DMS53 (cell line): ENCODE measurements at regions not wholly inside any gene's neighbourhood (a gene's known extent, or its start where the extent isn't known, plus 50 kb on each side); places are given as distances from the start of the nearest gene placed in this dataset.

ENCODE experiments used
- DNase-seq: peaks from one replicate; lab custom pipeline; 2025; lab: John Stamatoyannopoulos, UW

- no peak for DNase-seq
Measured at GRCh38 chr13:85288698-85289097, 510.5 kb downstream of the SLITRK6 start.

- no peak for DNase-seq
Measured at GRCh38 chr13:85287528-85287927, 511.7 kb downstream of the SLITRK6 start.

- no peak for DNase-seq
Measured at GRCh38 chr13:85286081-85286480, 513.1 kb downstream of the SLITRK6 start.

GRCh38 chr13:85284349-85284748 is 514.9 kb downstream of the SLITRK6 start:
- no peak for DNase-seq

GRCh38 chr13:85283408-85283807 is 515.8 kb downstream of the SLITRK6 start:
- DNase-seq = no peak

- DNase-seq = no peak
Measured at GRCh38 chr13:85282876-85283275, 516.3 kb downstream of the SLITRK6 start.

GRCh38 chr13:85278851-85279250 is 520.4 kb downstream of the SLITRK6 start:
- DNase-seq = no peak

GRCh38 chr13:85277748-85278147 is 521.5 kb downstream of the SLITRK6 start:
- DNase-seq = no peak

- DNase-seq = no peak
Measured at GRCh38 chr13:85266771-85267170, 532.4 kb downstream of the SLITRK6 start.

- no peak for DNase-seq
Measured at GRCh38 chr13:85266331-85266730, 532.9 kb downstream of the SLITRK6 start.

- no peak for DNase-seq
Measured at GRCh38 chr13:85265296-85265695, 533.9 kb downstream of the SLITRK6 start.

GRCh38 chr13:85262499-85262898 is 536.7 kb downstream of the SLITRK6 start:
- no peak for DNase-seq

GRCh38 chr13:85261757-85262346 is 537.4 kb downstream of the SLITRK6 start:
- peak; percentile 38 for DNase-seq

GRCh38 chr13:85260896-85261295 is 538.3 kb downstream of the SLITRK6 start:
- no peak for DNase-seq

- no peak for DNase-seq
Measured at GRCh38 chr13:85255978-85256377, 543.2 kb downstream of the SLITRK6 start.

- DNase-seq = no peak
Measured at GRCh38 chr13:85254641-85255040, 544.6 kb downstream of the SLITRK6 start.

- no peak for DNase-seq
Measured at GRCh38 chr13:85249151-85249550, 550.1 kb downstream of the SLITRK6 start.

GRCh38 chr13:85247780-85248179 is 551.4 kb downstream of the SLITRK6 start:
- DNase-seq = no peak

GRCh38 chr13:85243831-85244230 is 555.4 kb downstream of the SLITRK6 start:
- DNase-seq = no peak

- peak; percentile 11 for DNase-seq
Measured at GRCh38 chr13:85241060-85241459, 558.2 kb downstream of the SLITRK6 start.

GRCh38 chr13:85236413-85236812 is 562.8 kb downstream of the SLITRK6 start:
- DNase-seq = peak; percentile 0

- peak; percentile 63 for DNase-seq
Measured at GRCh38 chr13:85230691-85231093, 568.5 kb downstream of the SLITRK6 start.

- DNase-seq = no peak
Measured at GRCh38 chr13:85228692-85229091, 570.5 kb downstream of the SLITRK6 start.

GRCh38 chr13:85223883-85224656 is 575.1 kb downstream of the SLITRK6 start:
- peak; percentile 3 for DNase-seq
